GM12878 (cell line): ENCODE measurements at regions not wholly inside any gene's neighbourhood (a gene's known extent, or its start where the extent isn't known, plus 50 kb on each side); places are given as distances from the start of the nearest gene placed in this dataset.

Source experiments
- ATAC-seq: fragments of 200-7000 bp; cut with Tn5 transposase; 3 replicates; pipeline ENCODE4 v1.9.1; 2020; ENCODE audit warnings: mild to moderate bottlenecking, moderate library complexity
- BruUV-seq: library from RNA; stranded (reverse); fragments of 400-500 nt; replicated peaks from 2 replicates; lab custom pipeline; 2021; lab: Mats Ljungman, UMichigan
- CTCF ChIA-PET: fragments of 300-600 bp; sonication (Branson Sonifier 250); formaldehyde crosslinking; extraction: SDS; loops from one replicate; lab custom pipeline; 2021; ENCODE audit warnings: inconsistent platforms; lab: Yijun Ruan, JAX
- POLR2A ChIA-PET: fragments of 350-600 bp; formaldehyde crosslinking; extraction: SDS; loops from one replicate; lab custom pipeline; 2021; ENCODE audit warnings: inconsistent platforms; lab: Charles Lee
- RAD21 ChIA-PET: fragments of 300-600 bp; sonication (Branson Sonifier 250); formaldehyde crosslinking; loops from one replicate; lab custom pipeline; 2023; ENCODE audit warnings: antibody characterized with exemption; ENCODE audit not compliant: unreplicated experiment; lab: Charles Lee
- SMC1A ChIA-PET: fragments of 300-600 bp; sonication (Branson Sonifier 250); formaldehyde crosslinking; loops from one replicate; lab custom pipeline; 2023; ENCODE audit not compliant: unreplicated experiment, uncharacterized antibody; lab: Charles Lee
- DNase-seq: peaks from one replicate; pipeline ENCODE4 v3.0.0-alpha.2; 2011; ENCODE audit warnings: low read depth, low spot score
- FAIRE-seq: peaks from 3 replicates; lab custom pipeline; 2011; peaks lifted over from hg19 to GRCh38; lab: Jason Lieb, UNC
- H2AFZ ChIP-seq: 2 replicates; pipeline ENCODE4 v1.6.0; 2011; ENCODE audit warnings: low read depth, low read length, control low read depth; ENCODE audit not compliant: control insufficient read depth
- H3K27ac ChIP-seq: 2 replicates; pipeline ENCODE4 v1.5.1; 2011; ENCODE audit warnings: control low read depth; ENCODE audit not compliant: control insufficient read depth, insufficient read depth
- H3K27me3 ChIP-seq, 2 experiments: replicated peaks in 1 of 2; 2 replicates each; pipeline versions ENCODE4 v1.6.0 to v1.6.1; 2011; ENCODE audit warnings: low read length in 1 of 2; ENCODE audit not compliant: control insufficient read depth in 2 of 2, insufficient read depth in 2 of 2
- H3K36me3 ChIP-seq, 2 experiments: 2 replicates each; pipeline ENCODE4 v1.5.1; 2011; ENCODE audit warnings: low read length in 1 of 2; ENCODE audit not compliant: control insufficient read depth in 2 of 2, insufficient read depth in 2 of 2
- H3K4me1 ChIP-seq: 2 replicates; pipeline ENCODE4 v1.6.1; 2011; ENCODE audit warnings: mild to moderate bottlenecking, low read length, moderate library complexity, mixed read lengths; ENCODE audit not compliant: control insufficient read depth, insufficient read depth
- H3K4me2 ChIP-seq: 2 replicates; pipeline ENCODE4 v1.6.0; 2011; ENCODE audit warnings: control low read depth; ENCODE audit not compliant: control insufficient read depth, insufficient read depth
- H3K4me3 ChIP-seq: fragments of 200-600 bp; sonication (generic); 2 replicates; pipeline ENCODE4 v1.5.1; 2016
- H3K79me2 ChIP-seq: 2 replicates; pipeline ENCODE4 v1.6.0; 2011; ENCODE audit warnings: low read length; ENCODE audit not compliant: control insufficient read depth, insufficient read depth
- H3K9ac ChIP-seq: 2 replicates; pipeline ENCODE4 v1.8.0; 2011; ENCODE audit warnings: low read length, control low read depth, mixed read lengths; ENCODE audit not compliant: control insufficient read depth, insufficient read depth
- H3K9me3 ChIP-seq: replicated peaks from 3 replicates; pipeline ENCODE4 v1.5.1; 2011; ENCODE audit warnings: mild to moderate bottlenecking, low read length; ENCODE audit not compliant: control insufficient read depth, insufficient read depth
- H4K20me1 ChIP-seq: 2 replicates; pipeline ENCODE4 v1.6.0; 2011; ENCODE audit not compliant: control insufficient read depth, insufficient read depth
- CEBPB ChIP-seq, 2 experiments: fragments of 150-350 bp in 1 of 2; IDR thresholded peaks; 2 replicates each; pipeline ENCODE4 v1.6.1; 2012 to 2014; ENCODE audit warnings: low read depth in 2 of 2, low read length in 2 of 2, borderline replicate concordance in 1 of 2, inconsistent platforms in 1 of 2
- DPF2 ChIP-seq: fragments of 450-650 bp; IDR thresholded peaks from 2 replicates; pipeline ENCODE4 v1.6.1; 2017; ENCODE audit warnings: mild to moderate bottlenecking
- EGR1 ChIP-seq, 2 experiments: IDR thresholded peaks; 1 replicate in 1 of 2; 2 replicates in 1 of 2; pipeline ENCODE4 v1.6.1; 2011 to 2012; ENCODE audit warnings: low read depth in 2 of 2, low read length in 2 of 2, borderline replicate concordance in 1 of 2, mild to moderate bottlenecking in 1 of 2, moderate library complexity in 1 of 2
- ETV6 ChIP-seq, 2 experiments: fragments of 450-650 bp in 1 of 2; IDR thresholded peaks in 1 of 2; conservative IDR thresholded peaks in 1 of 2; 2 replicates each; pipeline ENCODE4 v1.6.1; 2014; ENCODE audit warnings: antibody characterized with exemption in 1 of 2, borderline replicate concordance in 1 of 2, low read depth in 1 of 2, mild to moderate bottlenecking in 1 of 2, moderate library complexity in 1 of 2
- HCFC1 ChIP-seq: fragments of 150-350 bp; IDR thresholded peaks from 2 replicates; pipeline ENCODE4 v1.6.1; 2014; ENCODE audit warnings: low read length
- IRF3 ChIP-seq: fragments of 450-650 bp; IDR thresholded peaks from 2 replicates; pipeline ENCODE4 v1.6.1; 2014; ENCODE audit warnings: mild to moderate bottlenecking
- MAX ChIP-seq: IDR thresholded peaks from 2 replicates; pipeline ENCODE4 v1.6.1; 2012; ENCODE audit warnings: low read depth, low read length, improper control_type of control experiment
- MLLT1 ChIP-seq: fragments of 450-650 bp; IDR thresholded peaks from 2 replicates; pipeline ENCODE4 v1.6.1; 2016; ENCODE audit warnings: mild to moderate bottlenecking
- NR2C2 ChIP-seq: IDR thresholded peaks from 2 replicates; pipeline ENCODE4 v1.6.1; 2011; ENCODE audit warnings: borderline replicate concordance, low read depth; ENCODE audit not compliant: control insufficient read depth, insufficient read length
- PAX5 ChIP-seq: IDR thresholded peaks from 2 replicates; pipeline ENCODE4 v1.6.1; 2011; ENCODE audit warnings: low read depth, low read length, borderline replicate concordance
- SMAD5 ChIP-seq: IDR thresholded peaks from 2 replicates; pipeline ENCODE4 v1.6.1; 2016; ENCODE audit warnings: antibody characterized with exemption, low read depth
- SREBF1 ChIP-seq: IDR thresholded peaks from 2 replicates; pipeline ENCODE4 v1.6.1; 2012; ENCODE audit warnings: mild to moderate bottlenecking, low read length
- TBL1XR1 ChIP-seq: IDR thresholded peaks from 2 replicates; pipeline ENCODE4 v1.6.1; 2012; ENCODE audit warnings: low read depth, low read length, improper control_type of control experiment
- WRNIP1 ChIP-seq: IDR thresholded peaks from 2 replicates; pipeline ENCODE4 v1.6.1; 2011; ENCODE audit warnings: low read depth, low read length, improper control_type of control experiment, borderline replicate concordance
- YY1 ChIP-seq: IDR thresholded peaks from 2 replicates; pipeline ENCODE4 v1.6.1; 2011; ENCODE audit warnings: low read depth, mild to moderate bottlenecking, low read length
- ZBED1 ChIP-seq: IDR thresholded peaks from 2 replicates; pipeline ENCODE4 v1.6.1; 2016; ENCODE audit warnings: borderline replicate concordance
- ZNF217 ChIP-seq: fragments of 450-650 bp; IDR thresholded peaks from 2 replicates; pipeline ENCODE4 v1.6.1; 2017; ENCODE audit warnings: antibody characterized with exemption, mild to moderate bottlenecking
- ZSCAN29 ChIP-seq: fragments of 450-650 bp; IDR thresholded peaks from 2 replicates; pipeline ENCODE4 v1.6.1; 2017; ENCODE audit warnings: mild to moderate bottlenecking, moderate library complexity
- WGBS: methylation state at CpG from one replicate; pipeline ENCODE4 v1.1.6; 2016; ENCODE audit warnings: low lambda C conversion rate; ENCODE audit not compliant: insufficient replicate concordance, insufficient coverage; ENCODE audit errors: missing lambda C conversion rate; 5-methylcytosine and 5-hydroxymethylcytosine counted together
- in situ Hi-C: fragments of 300-500 bp; cut with MboI; formaldehyde crosslinking; loops from 9 replicates; pipeline ENCODE4 v1.14.3; 2018; ENCODE audit warnings: mixed read lengths
- intact Hi-C: fragments of 100-400 bp; cut with micrococcal nuclease; formaldehyde crosslinking; loops from one replicate; pipeline ENCODE4 v1.14.2; 2022; ENCODE audit not compliant: unreplicated experiment
- TF ChIP-seq, protein P1 (sequence below): IDR thresholded peaks from 2 replicates; pipeline ENCODE4 v1.6.1; 2011; ENCODE audit warnings: low read depth, low read length, improper control_type of control experiment, borderline replicate concordance

DNA sequence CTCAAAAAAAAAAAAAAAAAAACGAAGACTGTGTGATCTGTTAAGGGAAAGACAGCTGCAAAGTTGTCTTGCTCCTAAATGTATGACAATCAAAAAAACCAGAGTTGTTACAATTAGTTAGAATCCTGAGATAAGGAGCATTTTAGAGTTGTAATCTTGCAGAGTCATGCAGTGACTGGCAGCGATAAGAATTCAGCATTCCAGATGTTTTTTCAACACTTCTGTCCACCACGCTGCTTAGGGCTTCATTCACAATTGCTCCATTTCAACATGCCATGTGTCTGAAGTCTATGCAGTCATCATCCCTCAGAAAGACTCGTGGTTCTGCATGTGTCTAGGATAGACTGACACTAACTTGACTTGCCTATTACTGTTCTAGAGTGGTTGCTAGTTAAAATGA is 102.4 kb upstream of the BACE2 start (continued):
- TF ChIP-seq ZBED1 (no peak), CEBPB (IDR thresholded peaks at IDR 0.05; ENCODE audit: borderline replicate concordance in 1 of 2, low read depth in 2 of 2, low read length in 2 of 2) (no peak), EGR1 (IDR thresholded peaks at IDR 0.05; ENCODE audit: borderline replicate concordance in 1 of 2, low read depth in 2 of 2, low read length in 2 of 2) (no peak), IRF3 (no peak), ZNF217 (no peak), DPF2 (no peak), HCFC1 (no peak)

GRCh38 chr21:41066086-41066938 is 101.6 kb upstream of the BACE2 start:
- ChIA-PET CTCF (no interaction called here), SMC1A (no interaction called here), RAD21 (no interaction called here), POLR2A (no interaction called here)
- Histone ChIP-seq H3K27me3 (no peaks in the 10 kb centered on the region), H3K36me3 (no peaks in the 10 kb centered on the region), H3K4me2 (no peak overlapping the region), H3K4me1 (no peaks in the 10 kb centered on the region), H3K27ac (no peak overlapping the region), H2AFZ (no peak overlapping the region), H3K9me3 (no peaks in the 10 kb centered on the region; the same call in 2 of the 3 replicates), H3K4me3 (no peak overlapping the region), H3K9ac (no peak overlapping the region), H4K20me1 (no peaks in the 10 kb centered on the region), H3K79me2 (no peaks in the 10 kb centered on the region)
- DNase-seq (no peak), FAIRE-seq (no peak), ATAC-seq (no peak)
- intact Hi-C loops, result loop anchor here (5.0 kb wide), 1 partner anchor 1549 kb away; no protein-coding TSS in a partner anchor
- BruUV-seq, result no TSS peak
- TF ChIP-seq SMAD5 (no peak), SREBF1 (no peak), ZBED1 (no peak), TBL1XR1 (no peak), NR2C2 (no peak), MLLT1 (no peak), ETV6 (conservative IDR thresholded peaks at IDR 0.05 in 1 of 2, IDR thresholded peaks at IDR 0.05 in 1 of 2; ENCODE audit: borderline replicate concordance in 1 of 2, low read depth in 1 of 2) (no peak), ZSCAN29 (no peak), MAX (no peak), WRNIP1 (no peak), PAX5 (no peak), YY1 (no peak)
- TF ChIP-seq, protein P1, sequence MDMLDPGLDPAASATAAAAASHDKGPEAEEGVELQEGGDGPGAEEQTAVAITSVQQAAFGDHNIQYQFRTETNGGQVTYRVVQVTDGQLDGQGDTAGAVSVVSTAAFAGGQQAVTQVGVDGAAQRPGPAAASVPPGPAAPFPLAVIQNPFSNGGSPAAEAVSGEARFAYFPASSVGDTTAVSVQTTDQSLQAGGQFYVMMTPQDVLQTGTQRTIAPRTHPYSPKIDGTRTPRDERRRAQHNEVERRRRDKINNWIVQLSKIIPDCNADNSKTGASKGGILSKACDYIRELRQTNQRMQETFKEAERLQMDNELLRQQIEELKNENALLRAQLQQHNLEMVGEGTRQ, result no peak
- 17% methylated on average over 16 of the region's 16 CpGs for WGBS
- in situ Hi-C loops, result no loop called here
